ENCODE measurements at regions not wholly inside any gene's neighbourhood (a gene's known extent, or its start where the extent isn't known, plus 50 kb on each side); places are given as distances from the start of the nearest gene placed in this dataset.

- TF ChIP-seq, protein P1, sequence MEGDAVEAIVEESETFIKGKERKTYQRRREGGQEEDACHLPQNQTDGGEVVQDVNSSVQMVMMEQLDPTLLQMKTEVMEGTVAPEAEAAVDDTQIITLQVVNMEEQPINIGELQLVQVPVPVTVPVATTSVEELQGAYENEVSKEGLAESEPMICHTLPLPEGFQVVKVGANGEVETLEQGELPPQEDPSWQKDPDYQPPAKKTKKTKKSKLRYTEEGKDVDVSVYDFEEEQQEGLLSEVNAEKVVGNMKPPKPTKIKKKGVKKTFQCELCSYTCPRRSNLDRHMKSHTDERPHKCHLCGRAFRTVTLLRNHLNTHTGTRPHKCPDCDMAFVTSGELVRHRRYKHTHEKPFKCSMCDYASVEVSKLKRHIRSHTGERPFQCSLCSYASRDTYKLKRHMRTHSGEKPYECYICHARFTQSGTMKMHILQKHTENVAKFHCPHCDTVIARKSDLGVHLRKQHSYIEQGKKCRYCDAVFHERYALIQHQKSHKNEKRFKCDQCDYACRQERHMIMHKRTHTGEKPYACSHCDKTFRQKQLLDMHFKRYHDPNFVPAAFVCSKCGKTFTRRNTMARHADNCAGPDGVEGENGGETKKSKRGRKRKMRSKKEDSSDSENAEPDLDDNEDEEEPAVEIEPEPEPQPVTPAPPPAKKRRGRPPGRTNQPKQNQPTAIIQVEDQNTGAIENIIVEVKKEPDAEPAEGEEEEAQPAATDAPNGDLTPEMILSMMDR (IDR thresholded peaks at IDR 0.05; ENCODE audit: poor library complexity, severe bottlenecking), result no peak
- TF ChIP-seq SMC3 (conservative IDR thresholded peaks at IDR 0.05; ENCODE audit: poor library complexity) (no peak), RAD21 (conservative IDR thresholded peaks at IDR 0.05) (no peak), POLR2AphosphoS5 (IDR thresholded peaks at IDR 0.05) (no peak), EP300 (conservative IDR thresholded peaks at IDR 0.05; ENCODE audit: poor library complexity, severe bottlenecking) (no peak), EZH2 (IDR thresholded peaks at IDR 0.05; ENCODE audit: borderline replicate concordance, insufficient read depth, low read length, poor library complexity, severe bottlenecking) (no peak), MXI1 (conservative IDR thresholded peaks at IDR 0.05; ENCODE audit: poor library complexity, severe bottlenecking) (no peak), TAF1 (IDR thresholded peaks at IDR 0.05; ENCODE audit: low read depth) (no peak)
- TF ChIP-seq, protein P2, sequence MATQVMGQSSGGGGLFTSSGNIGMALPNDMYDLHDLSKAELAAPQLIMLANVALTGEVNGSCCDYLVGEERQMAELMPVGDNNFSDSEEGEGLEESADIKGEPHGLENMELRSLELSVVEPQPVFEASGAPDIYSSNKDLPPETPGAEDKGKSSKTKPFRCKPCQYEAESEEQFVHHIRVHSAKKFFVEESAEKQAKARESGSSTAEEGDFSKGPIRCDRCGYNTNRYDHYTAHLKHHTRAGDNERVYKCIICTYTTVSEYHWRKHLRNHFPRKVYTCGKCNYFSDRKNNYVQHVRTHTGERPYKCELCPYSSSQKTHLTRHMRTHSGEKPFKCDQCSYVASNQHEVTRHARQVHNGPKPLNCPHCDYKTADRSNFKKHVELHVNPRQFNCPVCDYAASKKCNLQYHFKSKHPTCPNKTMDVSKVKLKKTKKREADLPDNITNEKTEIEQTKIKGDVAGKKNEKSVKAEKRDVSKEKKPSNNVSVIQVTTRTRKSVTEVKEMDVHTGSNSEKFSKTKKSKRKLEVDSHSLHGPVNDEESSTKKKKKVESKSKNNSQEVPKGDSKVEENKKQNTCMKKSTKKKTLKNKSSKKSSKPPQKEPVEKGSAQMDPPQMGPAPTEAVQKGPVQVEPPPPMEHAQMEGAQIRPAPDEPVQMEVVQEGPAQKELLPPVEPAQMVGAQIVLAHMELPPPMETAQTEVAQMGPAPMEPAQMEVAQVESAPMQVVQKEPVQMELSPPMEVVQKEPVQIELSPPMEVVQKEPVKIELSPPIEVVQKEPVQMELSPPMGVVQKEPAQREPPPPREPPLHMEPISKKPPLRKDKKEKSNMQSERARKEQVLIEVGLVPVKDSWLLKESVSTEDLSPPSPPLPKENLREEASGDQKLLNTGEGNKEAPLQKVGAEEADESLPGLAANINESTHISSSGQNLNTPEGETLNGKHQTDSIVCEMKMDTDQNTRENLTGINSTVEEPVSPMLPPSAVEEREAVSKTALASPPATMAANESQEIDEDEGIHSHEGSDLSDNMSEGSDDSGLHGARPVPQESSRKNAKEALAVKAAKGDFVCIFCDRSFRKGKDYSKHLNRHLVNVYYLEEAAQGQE (IDR thresholded peaks at IDR 0.05; ENCODE audit: borderline replicate concordance), result no peak
Observed at GRCh38 chr4:132593717-132594400, 555.2 kb upstream of the PCDH10 start.
